Small intestine (tissue), 7 donors: ENCODE measurements at regions not wholly inside any gene's neighbourhood (a gene's known extent, or its start where the extent isn't known, plus 50 kb on each side); places are given as distances from the start of the nearest gene placed in this dataset.

Experiments
- DNase-seq, 2 donors: peaks; one replicate each; pipeline versions ENCODE4 v3.0.0 to v3.0.0-alpha.2; 2013
- FAIRE-seq: peaks from 2 replicates; lab custom pipeline; 2012; peaks lifted over from hg19 to GRCh38; lab: Jason Lieb, UNC
- H3K27ac ChIP-seq, 3 donors: one replicate each; pipeline ENCODE4 v1.5.1; 2013; ENCODE audit warnings: low read length in 2 of 3, mild to moderate bottlenecking in 2 of 3, control low read depth in 1 of 3, inconsistent platforms in 1 of 3, low read depth in 1 of 3, moderate library complexity in 1 of 3
- H3K27me3 ChIP-seq, 3 donors: one replicate each; pipeline ENCODE4 v1.6.1; 2013; ENCODE audit warnings: low read length in 3 of 3, inconsistent platforms in 1 of 3; ENCODE audit not compliant: control insufficient read depth in 3 of 3, insufficient read depth in 3 of 3
- H3K36me3 ChIP-seq, 3 donors: one replicate each; pipeline ENCODE4 v1.6.1; 2013; ENCODE audit warnings: low read length in 3 of 3, inconsistent platforms in 1 of 3, low read depth in 1 of 3, mild to moderate bottlenecking in 1 of 3, moderate library complexity in 1 of 3; ENCODE audit not compliant: control insufficient read depth in 3 of 3, insufficient read depth in 2 of 3
- H3K4me1 ChIP-seq, 3 donors: one replicate each; pipeline ENCODE4 v1.6.1; 2013; ENCODE audit warnings: low read length in 2 of 3, inconsistent platforms in 1 of 3, low read depth in 1 of 3, mild to moderate bottlenecking in 1 of 3, moderate library complexity in 1 of 3; ENCODE audit not compliant: control insufficient read depth in 3 of 3, insufficient read depth in 2 of 3
- H3K4me3 ChIP-seq, 3 donors: one replicate each; pipeline ENCODE4 v1.5.1; 2013; ENCODE audit warnings: low read length in 3 of 3, control low read depth in 1 of 3, inconsistent platforms in 1 of 3, low read depth in 1 of 3, mild to moderate bottlenecking in 1 of 3, moderate library complexity in 1 of 3
- H3K9me3 ChIP-seq, 2 donors: one replicate each; pipeline ENCODE4 v1.6.1; 2013; ENCODE audit warnings: low read depth in 1 of 2, low read length in 1 of 2; ENCODE audit not compliant: control insufficient read depth in 2 of 2, insufficient read depth in 1 of 2
- WGBS, 3 donors: extraction: QIAGEN DNeasy Blood & Tissue Kit; methylation state at CpG; one replicate each; pipeline ENCODE4 v1.1.7; 2013; 5-methylcytosine and 5-hydroxymethylcytosine counted together
- donor health status: healthy with polysubstance abuse.
- donor health status: control.
- donor health status: control.
- donor health status: Bipolar disorder and iron deficiency.
- donor health status: healthy.

- Histone ChIP-seq H3K4me3 (no peak overlapping the region), H3K36me3 (no peaks in the 10 kb centered on the region), H3K27me3 (no peaks in the 10 kb centered on the region), H3K9me3 (peaks cover 0 to 2% of the 10 kb centered on the region in 2 donors), H3K27ac (no peak overlapping the region), H3K4me1 (no peaks in the 10 kb centered on the region)
- WGBS, 3 donors, result 72 to 90% methylated on average over 3 of the region's 3 CpGs; no CpG with 5 or more reads in 1 of the 3 donors
- FAIRE-seq (no peak), DNase-seq (no peak)
These were observed 1003.9 kb upstream of the TSPY4 start for GRCh38 chrY:8333328-8333727.

GRCh38 chrY:8335299-8335835 is 1001.9 kb upstream of the TSPY4 start:
- Histone ChIP-seq H3K9me3 (peaks cover 0 to 2% of the 10 kb centered on the region in 2 donors), H3K4me1 (no peaks in the 10 kb centered on the region), H3K36me3 (no peaks in the 10 kb centered on the region), H3K4me3 (no peak overlapping the region), H3K27me3 (no peaks in the 10 kb centered on the region), H3K27ac (no peak overlapping the region)
- no peak for FAIRE-seq
- DNase-seq, result no peak

- DNase-seq (no peak), FAIRE-seq (no peak)
- Histone ChIP-seq H3K4me1 (no peaks in the 10 kb centered on the region), H3K9me3 (peaks cover 0 to 2% of the 10 kb centered on the region in 2 donors), H3K27me3 (no peaks in the 10 kb centered on the region), H3K27ac (no peak overlapping the region), H3K36me3 (no peaks in the 10 kb centered on the region), H3K4me3 (no peak overlapping the region)
- WGBS, 3 donors, result 53 to 63% methylated on average over 3 of the region's 3 CpGs; no CpG with 5 or more reads in 1 of the 3 donors
These were observed 1001.0 kb upstream of the TSPY4 start for GRCh38 chrY:8336112-8336774.

GRCh38 chrY:8341000-8341399 is 996.3 kb upstream of the TSPY4 start:
- no peaks in the 10 kb centered on the region for H3K27me3 ChIP-seq
- FAIRE-seq, result no peak
- WGBS, 3 donors, result 63 to 80% methylated on average over 2 of the region's 2 CpGs; no CpG with 5 or more reads in 1 of the 3 donors

GRCh38 chrY:8342173-8342572 is 995.1 kb upstream of the TSPY4 start:
- Histone ChIP-seq H3K4me1 (no peaks in the 10 kb centered on the region), H3K9me3 (peaks cover 0 to 3% of the 10 kb centered on the region in 2 donors), H3K4me3 (no peak overlapping the region), H3K27me3 (no peaks in the 10 kb centered on the region), H3K36me3 (no peaks in the 10 kb centered on the region), H3K27ac (no peak overlapping the region)
- no peak for DNase-seq
- WGBS, 3 donors, result 82 to 89% methylated on average over 2 of the region's 2 CpGs; no CpG with 5 or more reads in 1 of the 3 donors
- FAIRE-seq, result no peak

More at GRCh38 chrY:8341000-8341399, 996.3 kb upstream of the TSPY4 start:
- no peak for DNase-seq
- H3K4me3 ChIP-seq, result no peak overlapping the region
- peaks cover 0 to 3% of the 10 kb centered on the region in 2 donors for H3K9me3 ChIP-seq
- no peaks in the 10 kb centered on the region for H3K4me1 ChIP-seq
- H3K27ac ChIP-seq, result no peak overlapping the region
- no peaks in the 10 kb centered on the region for H3K36me3 ChIP-seq

GRCh38 chrY:8351241-8351640 is 986.0 kb upstream of the TSPY4 start:
- DNase-seq, result no peak
- no peak for FAIRE-seq
- H3K4me3 ChIP-seq, result no peak overlapping the region
- H3K27me3 ChIP-seq, result no peaks in the 10 kb centered on the region
- H3K9me3 ChIP-seq, result peaks cover 0 to 3% of the 10 kb centered on the region in 2 donors
- no peaks in the 10 kb centered on the region for H3K36me3 ChIP-seq
- H3K27ac ChIP-seq, result no peak overlapping the region
- WGBS, 3 donors, result 44 to 83% methylated on average over 1 of the region's 1 CpG; no CpG with 5 or more reads in 1 of the 3 donors
- H3K4me1 ChIP-seq, result no peaks in the 10 kb centered on the region

- Histone ChIP-seq H3K9me3 (peaks cover 0 to 3% of the 10 kb centered on the region in 2 donors), H3K4me3 (no peak overlapping the region), H3K27me3 (no peaks in the 10 kb centered on the region), H3K4me1 (no peaks in the 10 kb centered on the region), H3K27ac (no peak overlapping the region), H3K36me3 (no peaks in the 10 kb centered on the region)
- FAIRE-seq, result no peak
- 69 to 92% methylated on average over 2 of the region's 2 CpGs; no CpG with 5 or more reads in 1 of the 3 donors for WGBS, 3 donors
- no peak for DNase-seq
These were observed 985.1 kb upstream of the TSPY4 start for GRCh38 chrY:8352201-8352600.

- no peak for DNase-seq
- no peak overlapping the region for H3K4me3 ChIP-seq
- FAIRE-seq, result no peak
These were observed 979.1 kb upstream of the TSPY4 start for GRCh38 chrY:8358161-8358560.

More at GRCh38 chrY:8358161-8358560, 979.1 kb upstream of the TSPY4 start:
- Histone ChIP-seq H3K36me3 (no peaks in the 10 kb centered on the region), H3K4me1 (no peaks in the 10 kb centered on the region), H3K27me3 (no peaks in the 10 kb centered on the region), H3K27ac (no peak overlapping the region), H3K9me3 (no peaks in the 10 kb centered on the region)
